ENCODE measurements at regions not wholly inside any gene's neighbourhood (a gene's known extent, or its start where the extent isn't known, plus 50 kb on each side); places are given as distances from the start of the nearest gene placed in this dataset.

DNA sequence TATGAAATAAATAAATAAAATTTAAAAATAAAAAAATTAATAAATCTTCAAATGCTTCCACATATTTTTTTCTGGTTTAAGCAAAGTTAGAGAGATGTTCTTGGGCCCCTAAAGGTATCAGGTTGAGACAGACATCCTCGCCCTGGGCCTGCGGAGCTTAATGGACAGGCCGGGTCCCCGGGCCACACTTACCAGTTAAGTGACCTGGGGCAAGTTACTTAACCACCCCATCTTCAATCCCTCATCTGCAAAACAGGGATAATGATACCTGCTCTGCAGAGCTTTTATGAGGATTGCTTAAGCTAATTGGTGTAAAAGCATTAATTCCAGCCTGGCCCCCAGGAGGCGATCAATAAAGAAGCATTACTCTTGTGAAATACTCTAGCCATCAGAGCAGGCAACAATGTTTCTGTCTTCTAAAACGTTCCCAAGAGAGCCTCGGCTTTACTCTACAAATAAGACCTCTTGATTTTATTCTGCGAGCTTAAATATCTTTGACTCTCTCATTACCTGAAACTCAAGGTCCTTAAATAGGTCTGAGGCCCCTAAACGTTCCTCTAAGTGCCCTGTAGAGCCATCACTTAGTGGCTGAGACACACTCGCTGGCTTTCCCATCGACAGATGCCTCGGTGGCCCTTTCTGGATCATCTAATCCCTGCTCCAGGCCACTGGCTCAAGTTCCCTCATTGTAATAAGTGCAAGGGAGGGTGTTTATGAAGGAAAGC, 81.1 kb upstream of the DIO3 start:
- no peak overlapping the region for H3K9ac ChIP-seq (ENCODE audit: low read length in 2 of 2)
- no peak overlapping the region for H3K27ac ChIP-seq (ENCODE audit: low read length)
- no peak overlapping the region for H3K4me3 ChIP-seq (ENCODE audit: low read length in 2 of 2)
- H3K36me3 ChIP-seq (ENCODE audit: control insufficient read depth in 2 of 2, insufficient read depth in 2 of 2, low read length in 2 of 2), result no peaks in the 10 kb centered on the region
- peaks cover 0 to 4% of the 10 kb centered on the region in 2 donors for H3K27me3 ChIP-seq (ENCODE audit: control insufficient read depth in 1 of 2, insufficient read depth in 2 of 2, low read length in 2 of 2)
- H3K4me1 ChIP-seq (ENCODE audit: control insufficient read depth, insufficient read depth, low read length), result peaks cover 7% of the 10 kb centered on the region
- peaks cover 3 to 10% of the 10 kb centered on the region in 2 donors for H3K9me3 ChIP-seq (ENCODE audit: control insufficient read depth in 2 of 2, low read length in 2 of 2)

DNA sequence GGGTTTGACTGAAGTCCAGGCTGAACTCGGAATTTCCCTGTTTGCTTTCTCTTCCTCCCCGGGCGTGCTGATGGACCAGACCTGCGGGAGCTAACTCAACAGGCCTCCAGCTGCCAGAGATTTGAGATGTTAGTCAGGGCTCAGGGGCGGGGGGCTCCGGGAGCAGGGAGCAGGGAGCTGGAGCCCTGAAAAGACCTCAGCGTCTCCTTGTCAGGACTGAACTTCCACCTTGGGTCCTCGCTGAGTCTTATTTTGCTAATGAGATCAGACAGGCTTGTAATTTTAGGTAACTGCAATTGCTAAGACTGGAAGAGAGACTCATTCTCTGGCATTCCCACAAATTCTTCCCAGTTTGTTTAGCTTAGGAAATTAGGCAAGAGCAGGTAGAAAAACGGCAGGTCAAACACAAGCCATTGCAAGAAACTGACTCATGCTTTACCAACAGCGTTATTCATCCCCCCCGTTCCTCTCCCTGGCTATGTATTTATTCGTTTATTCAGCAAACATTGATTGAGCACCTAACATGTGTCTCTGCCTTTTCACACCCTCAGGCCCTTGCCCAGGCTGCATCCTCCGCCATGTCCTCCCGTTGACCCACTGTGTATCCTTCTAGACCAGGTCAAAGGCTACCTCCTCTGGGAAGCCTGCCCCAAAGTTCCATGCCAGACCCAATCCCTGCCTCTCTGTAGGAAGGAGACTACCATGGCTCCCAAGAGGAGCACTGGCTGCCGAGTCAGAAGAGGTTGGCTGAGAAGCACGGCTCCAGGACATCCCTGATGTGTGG, 80.4 kb upstream of the DIO3 start:
- H3K36me3 ChIP-seq (ENCODE audit: control insufficient read depth in 2 of 2, insufficient read depth in 2 of 2, low read length in 2 of 2), result no peaks in the 10 kb centered on the region
- peaks cover 3 to 10% of the 10 kb centered on the region in 2 donors for H3K9me3 ChIP-seq (ENCODE audit: control insufficient read depth in 2 of 2, low read length in 2 of 2)
- H3K4me1 ChIP-seq (ENCODE audit: control insufficient read depth, insufficient read depth, low read length), result peaks cover 4% of the 10 kb centered on the region
- peaks cover 0 to 4% of the 10 kb centered on the region in 2 donors for H3K27me3 ChIP-seq (ENCODE audit: control insufficient read depth in 1 of 2, insufficient read depth in 2 of 2, low read length in 2 of 2)
- H3K4me3 ChIP-seq (ENCODE audit: low read length in 2 of 2), result no peak overlapping the region
- H3K9ac ChIP-seq (ENCODE audit: low read length in 2 of 2), result no peak overlapping the region
- H3K27ac ChIP-seq (ENCODE audit: low read length), result no peak overlapping the region

DNA sequence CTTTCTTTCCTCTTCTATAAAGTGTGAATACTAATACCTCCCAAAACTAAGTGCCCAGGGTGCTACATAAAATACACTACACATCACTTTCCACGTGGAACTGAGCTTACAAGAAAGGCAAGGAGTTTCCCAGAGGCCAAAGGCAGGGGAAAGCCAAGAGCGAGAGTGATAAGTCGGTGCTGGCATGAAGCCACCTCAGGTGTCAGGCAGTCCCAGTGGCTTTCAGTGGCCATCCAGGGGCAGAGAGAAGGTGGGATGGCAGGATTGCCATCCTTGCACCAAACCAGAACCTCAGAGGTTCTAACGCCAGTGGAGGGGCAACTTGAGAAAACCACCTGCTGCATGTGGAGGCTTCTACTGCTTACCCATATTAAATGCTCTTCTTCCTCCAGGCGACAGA, 79.7 kb upstream of the DIO3 start:
- no peaks in the 10 kb centered on the region for H3K36me3 ChIP-seq (ENCODE audit: control insufficient read depth in 2 of 2, insufficient read depth in 2 of 2, low read length in 2 of 2)
- H3K9ac ChIP-seq (ENCODE audit: low read length in 2 of 2), result no peak overlapping the region
- peaks cover 3 to 10% of the 10 kb centered on the region in 2 donors for H3K9me3 ChIP-seq (ENCODE audit: control insufficient read depth in 2 of 2, low read length in 2 of 2)
- no peak overlapping the region for H3K27ac ChIP-seq (ENCODE audit: low read length)
- H3K4me1 ChIP-seq (ENCODE audit: control insufficient read depth, insufficient read depth, low read length), result no peaks in the 10 kb centered on the region
- no peak overlapping the region for H3K4me3 ChIP-seq (ENCODE audit: low read length in 2 of 2)
- peaks cover 0 to 2% of the 10 kb centered on the region in 2 donors for H3K27me3 ChIP-seq (ENCODE audit: control insufficient read depth in 1 of 2, insufficient read depth in 2 of 2, low read length in 2 of 2)

DNA sequence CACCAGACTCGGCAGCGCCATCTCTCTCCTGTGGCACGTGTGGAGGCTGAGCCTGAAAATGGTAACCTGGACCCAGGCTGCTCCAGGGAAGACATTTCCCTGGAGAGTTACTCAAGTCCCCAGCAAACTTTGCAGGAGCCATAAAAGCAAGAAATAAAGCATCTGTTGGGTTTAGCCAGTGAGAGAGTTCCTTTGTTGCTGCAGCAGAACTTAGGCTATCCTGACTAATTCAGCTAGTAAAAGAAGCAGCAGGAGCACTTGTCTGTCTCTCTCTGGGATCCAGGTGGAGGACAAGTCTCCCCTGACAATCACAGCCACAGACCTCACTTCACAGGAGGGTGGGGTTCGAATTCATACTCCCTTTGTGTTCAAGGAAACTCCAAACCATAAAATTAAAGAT, 79.2 kb upstream of the DIO3 start:
- no peak overlapping the region for H3K9ac ChIP-seq (ENCODE audit: low read length in 2 of 2)
- no peak overlapping the region for H3K27ac ChIP-seq (ENCODE audit: low read length)
- H3K27me3 ChIP-seq (ENCODE audit: control insufficient read depth in 1 of 2, insufficient read depth in 2 of 2, low read length in 2 of 2), result peaks cover 0 to 2% of the 10 kb centered on the region in 2 donors
- H3K9me3 ChIP-seq (ENCODE audit: control insufficient read depth in 2 of 2, low read length in 2 of 2), result peaks cover 3 to 10% of the 10 kb centered on the region in 2 donors
- H3K36me3 ChIP-seq (ENCODE audit: control insufficient read depth in 2 of 2, insufficient read depth in 2 of 2, low read length in 2 of 2), result no peaks in the 10 kb centered on the region
- H3K4me1 ChIP-seq (ENCODE audit: control insufficient read depth, insufficient read depth, low read length), result no peaks in the 10 kb centered on the region
- no peak overlapping the region for H3K4me3 ChIP-seq (ENCODE audit: low read length in 2 of 2)

DNA sequence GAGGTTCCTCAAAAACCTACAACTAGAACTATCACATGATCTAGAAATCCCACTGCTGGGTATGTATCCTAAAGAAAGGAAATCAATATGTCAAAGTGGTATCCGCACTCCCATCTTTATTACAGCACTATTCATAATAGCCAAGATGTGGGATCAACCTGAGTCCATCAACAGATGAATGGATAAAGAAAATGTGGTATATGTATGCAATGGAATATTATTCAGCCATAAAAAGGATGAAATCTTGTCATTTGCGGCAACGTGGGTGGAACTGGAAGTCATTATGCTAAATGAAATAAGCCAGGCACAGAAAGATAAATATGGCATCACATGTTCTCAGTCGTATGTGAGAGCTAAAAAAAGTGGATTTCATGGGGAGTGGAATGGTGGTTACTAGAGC, 77.5 kb upstream of the DIO3 start:
- Histone ChIP-seq H3K27ac (ENCODE audit: low read length) (no peak overlapping the region), H3K36me3 (ENCODE audit: control insufficient read depth in 2 of 2, insufficient read depth in 2 of 2, low read length in 2 of 2) (no peaks in the 10 kb centered on the region), H3K9me3 (ENCODE audit: control insufficient read depth in 2 of 2, low read length in 2 of 2) (peaks cover 3 to 10% of the 10 kb centered on the region in 2 donors), H3K9ac (ENCODE audit: low read length in 2 of 2) (no peak overlapping the region), H3K4me1 (ENCODE audit: control insufficient read depth, insufficient read depth, low read length) (no peaks in the 10 kb centered on the region), H3K4me3 (ENCODE audit: low read length in 2 of 2) (no peak overlapping the region), H3K27me3 (ENCODE audit: control insufficient read depth in 1 of 2, insufficient read depth in 2 of 2, low read length in 2 of 2) (peaks cover 0 to under 1% of the 10 kb centered on the region in 2 donors)

DNA sequence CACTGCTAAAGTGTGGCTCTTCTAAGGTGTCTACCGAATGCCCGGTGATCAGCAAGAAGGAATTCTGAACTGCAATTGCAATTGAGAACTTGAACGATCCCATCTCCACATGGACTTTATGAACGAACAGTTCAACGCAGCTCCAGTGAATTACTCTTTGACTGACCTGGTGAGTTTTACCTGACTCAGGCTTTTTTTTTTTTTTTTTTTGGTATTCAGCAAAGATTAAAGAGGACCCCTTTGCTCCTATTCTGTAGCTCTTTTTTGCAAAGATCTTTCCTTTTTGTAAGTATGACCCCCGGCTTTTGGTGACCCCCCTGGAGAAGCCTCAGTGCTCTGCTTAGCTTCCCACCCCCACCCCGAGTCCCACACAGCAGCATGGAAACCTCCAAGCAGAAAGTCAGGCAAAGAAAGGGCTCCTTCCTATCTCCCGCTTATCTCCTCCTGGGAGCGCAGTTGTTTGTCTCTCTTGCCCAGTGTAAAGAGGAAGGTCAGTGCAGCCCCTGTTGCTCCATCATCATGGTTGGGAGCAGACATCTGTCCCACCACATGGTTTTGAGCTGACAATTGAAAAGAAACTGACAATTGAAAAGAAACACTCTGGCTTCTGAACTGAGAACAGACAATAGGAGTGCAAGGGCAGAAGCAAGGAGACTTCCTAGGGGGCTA, 72.1 kb upstream of the DIO3 start:
- Histone ChIP-seq H3K36me3 (ENCODE audit: control insufficient read depth in 2 of 2, insufficient read depth in 2 of 2, low read length in 2 of 2) (no peaks in the 10 kb centered on the region), H3K9ac (ENCODE audit: low read length in 2 of 2) (no peak overlapping the region), H3K27ac (ENCODE audit: low read length) (no peak overlapping the region), H3K27me3 (ENCODE audit: control insufficient read depth in 1 of 2, insufficient read depth in 2 of 2, low read length in 2 of 2) (peaks cover 0 to 5% of the 10 kb centered on the region in 2 donors), H3K4me3 (ENCODE audit: low read length in 2 of 2) (no peak overlapping the region), H3K4me1 (ENCODE audit: control insufficient read depth, insufficient read depth, low read length) (no peaks in the 10 kb centered on the region), H3K9me3 (ENCODE audit: control insufficient read depth in 2 of 2, low read length in 2 of 2) (no peaks in the 10 kb centered on the region)

DNA sequence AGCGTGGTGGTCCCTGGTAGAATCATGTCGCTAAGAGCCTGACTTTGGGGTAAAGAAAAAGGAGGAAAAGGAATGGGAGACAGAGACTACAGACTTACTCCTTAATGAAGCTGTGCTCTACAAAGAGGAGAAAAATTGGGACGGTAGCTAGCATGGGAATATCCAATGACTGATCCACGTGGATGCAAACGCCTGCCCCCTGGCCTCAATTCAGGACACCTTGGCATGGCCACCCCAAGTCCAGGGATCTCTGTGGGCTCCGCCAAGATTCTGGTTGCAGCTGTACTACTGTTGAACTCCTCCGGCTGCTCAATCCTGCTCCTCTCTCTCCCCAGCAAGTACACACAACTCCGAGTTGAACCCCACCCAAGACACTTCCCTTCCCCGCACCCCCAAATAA, 70.5 kb upstream of the DIO3 start:
- H3K27me3 ChIP-seq (ENCODE audit: control insufficient read depth in 1 of 2, insufficient read depth in 2 of 2, low read length in 2 of 2), result peaks cover 0 to 5% of the 10 kb centered on the region in 2 donors
- no peaks in the 10 kb centered on the region for H3K9me3 ChIP-seq (ENCODE audit: control insufficient read depth in 2 of 2, low read length in 2 of 2)
- H3K36me3 ChIP-seq (ENCODE audit: control insufficient read depth in 2 of 2, insufficient read depth in 2 of 2, low read length in 2 of 2), result no peaks in the 10 kb centered on the region
- no peaks in the 10 kb centered on the region for H3K4me1 ChIP-seq (ENCODE audit: control insufficient read depth, insufficient read depth, low read length)
- no peak overlapping the region for H3K4me3 ChIP-seq (ENCODE audit: low read length in 2 of 2)
- H3K27ac ChIP-seq (ENCODE audit: low read length), result no peak overlapping the region
- no peak overlapping the region for H3K9ac ChIP-seq (ENCODE audit: low read length in 2 of 2)

DNA sequence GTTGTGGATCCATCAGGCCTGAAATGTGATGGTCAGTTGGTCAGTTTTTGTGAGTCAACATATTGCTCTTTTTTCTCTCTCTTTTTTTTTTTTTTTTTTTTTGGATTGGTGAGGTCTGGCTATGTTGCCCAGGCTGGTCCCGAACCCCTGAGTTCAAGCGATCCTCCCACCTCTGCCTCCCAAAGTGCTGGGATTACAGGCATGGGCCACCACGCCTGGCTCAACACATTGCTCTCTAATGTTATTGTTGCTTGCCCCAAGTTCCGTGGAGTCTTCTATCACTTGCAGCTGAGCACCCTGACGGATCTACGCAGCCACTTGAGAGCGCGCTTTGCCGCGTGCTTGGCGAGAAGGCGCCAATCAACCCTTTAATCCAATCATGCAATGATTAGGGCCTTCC, 69.5 kb upstream of the DIO3 start:
- no peaks in the 10 kb centered on the region for H3K36me3 ChIP-seq (ENCODE audit: control insufficient read depth in 2 of 2, insufficient read depth in 2 of 2, low read length in 2 of 2)
- no peaks in the 10 kb centered on the region for H3K4me1 ChIP-seq (ENCODE audit: control insufficient read depth, insufficient read depth, low read length)

DNA sequence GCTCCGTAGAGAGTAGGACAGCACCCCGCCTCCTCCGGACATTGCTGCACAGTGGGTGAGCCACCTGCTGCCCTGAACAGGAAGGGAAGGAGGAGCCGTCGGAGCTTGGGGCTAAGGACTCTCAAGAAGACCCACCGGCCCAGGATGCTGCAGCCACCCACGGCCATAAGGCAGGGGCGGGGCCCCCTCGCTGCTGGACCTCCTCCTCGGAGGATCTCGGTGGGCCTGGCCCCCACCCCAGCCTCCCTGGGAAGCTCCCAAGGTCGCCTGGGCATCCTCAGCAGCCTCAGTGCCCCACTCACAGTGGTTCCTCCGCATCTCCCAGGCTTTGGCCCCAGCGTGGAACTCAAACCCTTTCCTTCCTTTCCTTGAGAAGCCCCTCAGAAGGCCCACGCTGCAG, 68.6 kb upstream of the DIO3 start:
- Histone ChIP-seq H3K4me1 (ENCODE audit: control insufficient read depth, insufficient read depth, low read length) (peaks cover 3% of the 10 kb centered on the region), H3K4me3 (ENCODE audit: low read length in 2 of 2) (no peak overlapping the region), H3K27me3 (ENCODE audit: control insufficient read depth in 1 of 2, insufficient read depth in 2 of 2, low read length in 2 of 2) (peaks cover 3 to 5% of the 10 kb centered on the region in 2 donors), H3K27ac (ENCODE audit: low read length) (no peak overlapping the region), H3K9ac (ENCODE audit: low read length in 2 of 2) (no peak overlapping the region), H3K36me3 (ENCODE audit: control insufficient read depth in 2 of 2, insufficient read depth in 2 of 2, low read length in 2 of 2) (no peaks in the 10 kb centered on the region), H3K9me3 (ENCODE audit: control insufficient read depth in 2 of 2, low read length in 2 of 2) (no peaks in the 10 kb centered on the region)

More for the DNA sequence above, 69.5 kb upstream of the DIO3 start:
- Histone ChIP-seq H3K9ac (ENCODE audit: low read length in 2 of 2) (no peak overlapping the region), H3K27ac (ENCODE audit: low read length) (no peak overlapping the region), H3K27me3 (ENCODE audit: control insufficient read depth in 1 of 2, insufficient read depth in 2 of 2, low read length in 2 of 2) (peaks cover 3 to 5% of the 10 kb centered on the region in 2 donors), H3K9me3 (ENCODE audit: control insufficient read depth in 2 of 2, low read length in 2 of 2) (no peaks in the 10 kb centered on the region), H3K4me3 (ENCODE audit: low read length in 2 of 2) (no peak overlapping the region)

DNA sequence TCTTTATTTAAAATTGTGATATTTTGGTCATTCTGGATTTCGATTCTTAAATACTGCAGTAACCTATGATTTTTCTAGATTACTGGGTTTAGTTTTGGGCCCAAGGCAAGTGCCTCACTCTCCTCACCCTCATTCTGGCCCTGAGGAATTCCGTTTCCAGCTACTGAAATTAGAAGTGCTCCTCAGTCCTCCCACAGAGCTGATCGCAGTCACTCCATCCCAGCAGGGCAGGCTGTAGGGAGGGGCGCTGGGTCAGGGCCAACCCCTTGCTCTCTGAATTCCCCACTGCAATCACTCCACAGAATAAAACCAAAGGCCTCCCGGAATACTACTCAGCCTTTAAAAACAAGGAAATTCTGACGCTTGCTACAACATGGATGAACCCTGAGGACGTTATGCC, 66.5 kb upstream of the DIO3 start:
- H3K27ac ChIP-seq (ENCODE audit: low read length), result no peak overlapping the region
- H3K4me3 ChIP-seq (ENCODE audit: low read length in 2 of 2), result no peak overlapping the region
- no peak overlapping the region for H3K9ac ChIP-seq (ENCODE audit: low read length in 2 of 2)
- no peaks in the 10 kb centered on the region for H3K36me3 ChIP-seq (ENCODE audit: control insufficient read depth in 2 of 2, insufficient read depth in 2 of 2, low read length in 2 of 2)
- peaks cover 0 to 4% of the 10 kb centered on the region in 2 donors for H3K9me3 ChIP-seq (ENCODE audit: control insufficient read depth in 2 of 2, low read length in 2 of 2)
- peaks cover 5 to 6% of the 10 kb centered on the region in 2 donors for H3K27me3 ChIP-seq (ENCODE audit: control insufficient read depth in 1 of 2, insufficient read depth in 2 of 2, low read length in 2 of 2)
- H3K4me1 ChIP-seq (ENCODE audit: control insufficient read depth, insufficient read depth, low read length), result peaks cover 6% of the 10 kb centered on the region

All from stomach smooth muscle (tissue), 2 donors.